ENCODE measurements at regions not wholly inside any gene's neighbourhood (a gene's known extent, or its start where the extent isn't known, plus 50 kb on each side); places are given as distances from the start of the nearest gene placed in this dataset.

DNA sequence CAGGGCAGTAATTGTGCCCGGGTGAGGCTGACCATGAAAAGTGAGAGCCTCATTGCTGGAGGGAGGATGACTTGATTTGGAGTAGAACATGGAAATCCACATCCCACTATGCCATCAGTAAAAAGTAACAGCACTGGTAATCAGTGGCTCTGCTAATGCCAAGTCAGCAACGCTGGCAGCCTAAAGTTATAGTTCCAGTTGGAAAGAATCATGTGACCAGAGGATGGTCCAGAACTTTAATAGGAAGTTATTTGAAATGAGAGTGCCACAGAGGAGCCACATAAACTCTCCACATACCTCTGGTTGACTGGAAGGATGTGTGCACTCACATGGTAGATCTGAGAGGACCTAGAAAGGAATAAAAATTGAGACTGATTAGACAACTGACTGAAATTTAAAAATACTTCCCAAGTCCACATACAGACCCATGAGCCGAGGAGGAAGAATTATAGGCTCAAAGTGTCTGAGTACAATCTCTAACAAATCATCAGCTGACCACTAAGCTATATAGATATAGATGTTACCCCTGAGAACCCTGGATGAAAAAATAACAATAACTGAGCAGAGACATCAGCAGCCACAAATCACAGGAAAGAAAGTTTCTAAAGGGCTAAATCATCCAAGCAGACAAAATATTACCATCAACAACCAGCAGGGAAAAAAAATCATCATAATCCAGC lies 346.8 kb downstream of the STK39 start:
- DNase-seq (ENCODE audit: low read depth): no peak

DNA sequence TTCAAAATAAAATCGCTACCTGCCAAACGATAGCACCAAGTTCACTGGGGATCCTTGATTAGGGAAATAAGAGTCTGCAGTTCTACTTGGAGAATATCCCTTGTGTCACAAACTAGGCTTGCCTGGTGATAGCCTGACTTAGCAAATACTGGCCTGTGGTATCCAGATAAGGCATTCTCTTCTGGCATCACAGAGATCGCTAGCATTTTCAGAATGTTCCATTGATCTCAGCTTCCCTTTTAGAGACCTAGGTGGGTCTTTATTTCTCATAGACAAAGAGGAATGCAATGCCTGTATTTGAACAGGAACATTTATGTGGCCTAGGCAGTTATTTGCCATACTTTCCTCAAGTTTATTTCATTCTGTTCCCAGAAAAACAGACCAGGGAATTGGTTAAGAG lies 349.1 kb downstream of the STK39 start:
- no peak for DNase-seq (ENCODE audit: low read depth)

DNA sequence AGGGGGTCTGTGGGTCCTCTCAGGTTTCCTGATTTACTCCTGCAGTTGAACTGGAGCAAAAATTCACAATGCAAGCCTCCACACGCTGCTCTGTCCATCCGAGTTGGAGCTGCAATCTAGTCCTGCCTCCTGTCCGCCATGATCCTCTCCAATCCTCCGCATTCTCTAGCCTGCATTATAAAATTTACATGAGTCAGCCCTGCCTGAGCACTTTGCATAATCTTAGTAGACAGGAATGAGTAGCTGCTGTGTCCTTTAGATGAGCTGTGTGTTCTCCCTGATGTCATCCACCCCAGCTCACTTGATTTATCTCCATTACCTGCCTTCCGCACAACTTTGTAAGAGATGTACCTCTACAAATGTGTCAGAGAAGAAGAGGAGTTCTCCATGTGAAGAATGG lies 355.6 kb downstream of the STK39 start:
- no peak for DNase-seq (ENCODE audit: low read depth)

DNA sequence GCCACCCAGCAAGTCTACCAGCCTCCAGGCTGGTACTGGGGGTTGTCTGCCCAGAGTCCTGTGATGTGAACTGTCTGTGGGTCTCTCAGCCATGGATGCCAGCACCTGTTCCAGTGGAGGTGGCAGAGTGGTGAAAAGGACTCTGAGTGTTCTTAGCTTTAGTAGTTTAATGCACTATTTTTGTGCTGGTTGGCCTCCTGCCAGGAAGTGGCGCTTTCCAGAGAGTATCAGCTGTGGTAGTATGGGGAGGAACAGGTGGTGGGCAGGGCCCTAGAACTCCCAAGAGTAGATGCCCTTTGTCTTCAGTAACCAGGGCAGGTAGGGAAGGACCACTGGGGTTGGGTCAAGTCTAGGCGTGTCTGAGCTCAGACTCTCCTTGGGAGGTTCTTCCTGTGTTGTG lies 356.7 kb downstream of the STK39 start:
- DNase-seq (ENCODE audit: low read depth): no peak

DNA sequence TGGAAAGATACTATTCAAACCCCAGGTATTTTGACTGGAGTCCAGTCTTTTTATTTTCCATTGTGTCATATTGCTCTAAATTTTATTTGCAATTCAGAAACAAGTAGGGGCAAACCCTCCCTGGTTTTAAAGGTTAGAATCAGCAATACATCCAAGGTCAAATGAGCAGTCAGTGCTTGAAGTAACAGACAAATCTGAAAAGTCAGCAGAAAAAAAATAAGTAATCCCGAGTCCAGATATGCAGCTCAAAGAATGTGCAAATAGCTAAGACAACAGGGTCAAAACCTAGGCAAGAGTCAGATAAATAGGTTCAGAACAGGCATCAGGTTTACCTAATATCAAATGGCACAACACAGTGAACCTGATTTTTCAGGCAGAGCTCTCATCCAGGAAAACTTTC lies 367.0 kb downstream of the STK39 start:
- no peak for DNase-seq (ENCODE audit: low read depth)

DNA sequence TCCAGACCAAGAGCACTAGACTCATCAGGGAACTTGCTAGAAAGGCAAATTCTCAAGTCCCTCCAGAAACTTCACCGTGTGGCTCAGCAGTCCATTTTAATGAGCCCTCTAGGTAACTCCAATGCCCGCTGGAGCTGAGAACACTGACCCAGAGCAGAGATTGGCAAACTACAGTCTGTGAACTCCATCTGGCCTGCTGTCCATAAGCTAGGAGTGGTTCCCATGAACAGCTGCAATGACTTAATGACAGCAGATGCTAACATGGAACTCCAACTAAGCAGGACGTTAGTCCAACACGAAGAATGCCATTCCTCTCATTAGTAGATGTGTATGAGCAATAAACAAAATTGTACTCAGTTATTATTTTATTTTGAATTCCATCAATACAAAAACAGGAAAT lies 371.9 kb downstream of the STK39 start:
- DNase-seq (ENCODE audit: low read depth): no peak

DNA sequence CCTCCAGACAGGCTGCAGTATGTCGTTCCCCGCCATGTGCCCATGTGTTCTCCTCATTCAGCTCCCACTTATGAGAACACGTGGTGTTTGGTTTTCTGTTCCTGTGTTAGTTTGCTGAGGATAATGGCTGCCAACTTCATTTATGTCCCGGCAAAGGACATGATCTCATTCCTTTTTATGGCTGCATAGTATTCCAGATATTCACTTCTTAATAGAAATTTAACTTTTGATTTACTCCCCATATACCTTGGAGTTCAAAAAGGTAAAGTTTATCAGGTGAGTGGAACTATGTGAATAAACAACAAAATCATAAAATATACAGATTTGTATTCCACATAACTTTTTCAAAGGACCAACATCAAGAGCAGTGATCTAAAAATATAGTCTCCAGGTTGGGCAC lies 372.6 kb downstream of the STK39 start:
- DNase-seq (ENCODE audit: low read depth): no peak

DNA sequence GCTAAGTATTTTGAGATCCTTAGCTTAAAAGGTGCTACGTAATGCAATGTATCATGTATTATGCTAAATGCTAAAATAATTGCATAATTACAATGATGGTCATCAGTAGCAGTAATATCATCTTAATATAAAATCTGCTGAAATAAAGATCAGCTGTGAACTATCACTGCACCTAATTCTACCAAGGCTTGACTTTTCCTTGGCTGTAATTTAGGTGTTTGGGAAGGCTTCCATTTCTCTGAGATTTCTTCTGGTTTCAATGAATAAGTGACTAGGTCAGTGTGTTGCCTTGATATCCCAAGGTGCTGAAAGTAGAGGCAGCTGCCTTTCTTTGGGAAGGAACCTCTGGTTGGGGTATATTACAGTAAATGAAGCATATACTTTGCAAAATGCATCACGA lies 376.1 kb downstream of the STK39 start:
- DNase-seq (ENCODE audit: low read depth): no peak

DNA sequence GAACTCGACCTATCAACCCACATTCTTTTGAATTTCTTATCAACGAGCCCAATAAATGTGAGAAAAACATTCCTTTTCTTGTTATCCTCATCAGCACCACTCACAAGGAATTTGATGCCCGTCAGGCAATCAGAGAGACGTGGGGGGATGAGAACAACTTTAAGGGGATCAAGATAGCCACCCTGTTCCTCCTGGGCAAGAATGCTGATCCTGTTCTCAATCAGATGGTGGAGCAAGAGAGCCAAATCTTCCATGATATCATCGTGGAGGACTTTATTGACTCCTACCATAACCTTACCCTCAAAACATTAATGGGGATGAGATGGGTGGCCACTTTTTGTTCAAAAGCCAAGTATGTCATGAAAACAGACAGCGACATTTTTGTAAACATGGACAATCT lies 378.2 kb downstream of the STK39 start:
- no peak for DNase-seq (ENCODE audit: low read depth)

DNA sequence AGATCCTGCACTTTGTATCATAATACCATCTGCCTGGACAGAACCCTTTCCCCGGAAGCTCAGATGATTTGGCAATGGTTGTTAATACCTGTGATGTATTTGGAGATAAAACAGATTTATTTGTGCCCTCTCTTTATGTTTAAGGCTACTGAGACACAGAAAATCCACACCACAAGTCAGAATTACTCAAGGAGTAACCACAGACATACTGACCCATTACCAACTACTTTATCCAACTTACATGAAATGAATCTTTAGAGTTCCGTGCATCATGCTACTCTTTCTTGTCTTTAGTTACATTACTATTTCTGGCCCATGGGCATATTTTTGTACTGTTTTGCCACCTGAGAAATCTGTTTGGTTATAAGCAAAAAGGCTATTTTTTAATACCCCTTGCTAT lies 384.0 kb downstream of the STK39 start:
- no peak for DNase-seq (ENCODE audit: low read depth)

DNA sequence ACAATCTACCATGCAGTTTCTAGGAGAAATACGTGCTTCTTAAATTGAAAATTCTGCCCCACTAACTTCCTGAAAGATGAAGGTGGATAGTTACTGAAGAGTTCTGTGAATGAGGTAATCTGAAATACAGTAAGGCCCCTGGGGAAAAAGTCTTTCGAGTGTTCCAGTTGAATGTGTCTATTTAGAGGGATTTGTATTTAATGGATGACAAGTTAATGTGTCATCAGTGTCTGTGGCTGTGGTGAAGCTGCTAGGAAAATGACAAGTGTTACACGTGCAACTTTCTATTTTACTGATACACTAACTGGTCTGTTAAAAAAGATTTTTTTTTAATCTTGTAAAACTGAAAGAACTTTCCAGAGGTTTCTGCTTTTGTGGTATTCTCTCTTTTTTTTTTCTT lies 384.6 kb downstream of the STK39 start:
- DNase-seq (ENCODE audit: low read depth): no peak

DNA sequence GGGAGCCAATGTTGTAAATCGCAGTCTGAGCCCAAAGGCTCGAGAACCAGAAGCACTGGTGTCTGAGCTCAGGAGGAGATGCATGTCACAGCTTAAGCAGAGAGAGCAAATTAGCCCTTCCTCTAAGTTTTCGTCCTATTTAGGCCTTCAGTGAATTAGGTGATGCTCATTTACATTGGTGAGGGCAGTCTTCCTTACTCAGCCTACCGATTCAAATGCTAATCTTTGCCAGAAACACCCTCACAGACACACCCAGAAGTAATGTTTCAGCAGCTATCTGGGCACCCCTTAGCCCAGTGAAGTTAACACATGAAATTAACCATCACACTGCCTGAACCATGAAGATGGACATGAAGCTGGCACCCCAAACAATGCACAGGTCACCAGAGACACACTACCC lies 385.1 kb downstream of the STK39 start:
- no peak for DNase-seq (ENCODE audit: low read depth)

DNA sequence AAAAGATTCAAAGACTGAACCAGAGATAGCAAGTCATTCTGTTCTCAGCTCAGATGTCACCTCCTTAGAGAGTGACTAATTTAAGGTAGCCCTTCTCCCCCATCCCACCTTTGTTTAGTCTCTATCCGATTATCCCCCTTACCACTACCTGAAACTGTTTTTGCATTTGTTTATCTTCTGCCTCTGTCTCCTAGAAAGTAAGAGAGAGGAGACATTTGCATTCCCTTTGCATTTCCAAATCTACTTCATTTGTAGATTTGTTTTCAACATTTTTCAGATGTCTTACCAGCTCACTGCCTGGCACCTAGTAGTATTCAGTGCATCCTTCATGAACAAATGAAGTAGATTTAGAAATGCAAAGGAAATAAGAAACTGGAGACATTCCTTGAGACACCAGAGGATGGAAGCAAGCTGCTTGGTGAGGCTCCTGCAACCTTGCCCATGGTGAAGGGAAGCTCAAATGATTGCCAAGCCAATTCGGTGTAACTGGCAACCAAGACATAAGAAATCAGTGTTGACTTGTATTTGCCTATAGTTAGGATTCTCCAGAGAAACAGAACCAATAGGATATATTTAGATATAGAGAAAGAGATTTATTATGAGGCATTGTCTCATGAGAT lies 385.7 kb downstream of the STK39 start:
- no peak for DNase-seq (ENCODE audit: low read depth)

DNA sequence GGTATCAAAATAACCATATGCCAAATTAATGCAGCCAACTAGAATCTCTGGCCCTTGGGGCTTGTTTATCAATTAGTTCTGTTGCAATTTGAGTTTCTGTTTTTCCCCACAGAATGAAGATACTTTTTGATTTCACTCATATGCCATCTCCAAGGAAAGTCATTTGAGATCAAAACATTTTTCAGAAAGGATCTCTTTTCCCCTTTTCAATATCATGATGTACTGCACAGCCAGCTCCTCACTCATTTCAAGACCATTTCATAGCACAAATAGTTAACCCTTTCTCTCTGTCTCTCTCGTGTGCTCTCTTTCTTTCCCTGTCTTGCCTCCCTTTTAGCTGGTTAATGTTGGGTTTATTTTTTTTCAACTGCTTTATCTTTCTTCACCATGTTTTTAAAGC lies 387.3 kb downstream of the STK39 start:
- no peak for DNase-seq (ENCODE audit: low read depth)

DNA sequence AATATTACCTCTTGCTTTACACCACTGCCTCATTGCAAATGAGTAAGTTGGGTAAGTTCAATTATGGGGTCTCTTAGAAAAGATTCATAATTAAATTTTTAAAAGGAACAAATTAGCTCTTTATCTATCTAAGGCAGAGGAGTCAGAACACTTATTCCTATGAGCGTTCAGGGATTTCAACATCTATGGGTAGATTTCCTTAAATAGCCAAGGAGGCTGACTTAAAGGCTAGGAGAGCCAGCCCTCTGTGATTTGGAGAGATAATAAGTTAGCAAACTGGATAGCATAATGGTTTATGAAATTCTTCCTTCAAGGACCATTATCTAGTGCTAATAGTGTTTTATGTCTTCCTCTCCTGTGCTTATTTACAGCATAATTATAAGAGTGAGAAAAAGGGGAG lies 387.7 kb downstream of the STK39 start:
- no peak for DNase-seq (ENCODE audit: low read depth)

DNA sequence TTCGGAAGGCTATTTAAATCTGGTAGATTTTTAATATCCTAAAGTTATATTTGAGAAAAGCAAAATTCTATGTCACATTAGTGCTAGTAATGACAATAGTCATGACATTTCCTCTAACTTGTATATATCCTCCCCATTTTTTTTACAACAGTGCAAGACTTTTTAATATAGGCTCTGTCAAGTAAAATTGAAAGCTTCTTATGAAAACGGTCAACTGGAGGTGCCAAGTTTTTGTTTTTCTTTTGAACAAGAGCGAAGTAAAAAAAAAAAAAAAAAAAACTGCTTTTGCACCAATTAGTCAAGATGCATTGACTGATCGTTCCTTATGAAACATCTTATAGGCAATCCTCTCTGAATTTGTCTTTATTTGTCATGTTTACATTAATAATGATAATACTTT lies 389.3 kb downstream of the STK39 start:
- DNase-seq (ENCODE audit: low read depth): no peak

DNA sequence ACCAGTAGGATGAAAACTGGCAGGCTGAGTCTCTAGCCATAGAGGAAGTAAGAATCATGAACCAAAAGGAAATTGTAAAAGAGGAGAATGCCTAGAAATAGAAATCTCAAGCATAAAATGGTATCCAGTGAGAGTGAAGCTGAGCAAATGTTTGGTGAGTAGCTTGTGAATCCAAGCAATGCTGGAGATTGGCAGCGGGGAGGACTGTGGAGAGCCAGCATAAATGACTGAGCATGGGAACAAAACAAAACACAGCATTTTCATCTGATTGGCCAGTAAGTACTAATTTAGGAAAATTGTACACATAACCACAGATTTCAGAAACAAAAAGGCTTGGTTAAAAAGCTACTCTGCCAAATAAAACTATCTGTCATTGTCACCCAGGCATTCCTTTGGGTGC lies 390.0 kb downstream of the STK39 start:
- DNase-seq (ENCODE audit: low read depth): no peak

DNA sequence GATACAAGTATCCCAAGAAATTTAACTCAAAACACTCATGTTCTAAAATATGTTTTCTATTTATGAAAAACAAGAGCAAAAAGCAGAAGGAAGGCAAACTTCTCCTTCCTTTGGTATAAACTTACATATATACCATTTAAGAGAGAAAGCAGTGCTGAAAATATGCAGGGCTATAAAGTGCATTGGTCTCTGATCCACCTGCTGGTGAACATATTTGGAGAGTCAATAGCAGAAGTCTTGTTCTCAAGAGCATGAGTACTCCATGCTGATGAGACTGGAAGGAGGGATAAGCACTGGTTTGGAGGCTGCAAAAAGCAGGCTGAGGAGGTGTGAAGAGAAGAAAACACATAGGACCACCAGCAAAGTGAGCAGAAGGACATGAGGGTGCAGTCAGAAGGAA lies 391.2 kb downstream of the STK39 start:
- no peak for DNase-seq (ENCODE audit: low read depth)

DNA sequence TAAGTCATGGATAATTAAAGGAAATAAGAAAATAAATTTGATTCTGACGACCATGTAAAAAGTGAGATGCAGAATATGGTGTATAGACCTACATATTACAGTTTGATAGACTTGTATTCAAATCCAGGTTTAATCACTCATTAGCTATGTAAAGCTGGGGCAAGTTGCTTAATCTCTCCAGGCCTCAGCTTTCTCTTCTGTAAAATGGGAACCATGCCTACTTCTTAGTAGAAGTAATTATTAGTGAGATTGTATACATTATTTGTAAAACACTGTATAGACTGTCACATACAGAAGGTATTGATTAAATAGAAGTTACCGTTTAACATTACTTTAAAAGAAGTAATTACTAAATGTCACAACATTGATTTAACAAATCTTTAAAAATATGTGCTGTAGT lies 392.2 kb downstream of the STK39 start:
- DNase-seq (ENCODE audit: low read depth): no peak

DNA sequence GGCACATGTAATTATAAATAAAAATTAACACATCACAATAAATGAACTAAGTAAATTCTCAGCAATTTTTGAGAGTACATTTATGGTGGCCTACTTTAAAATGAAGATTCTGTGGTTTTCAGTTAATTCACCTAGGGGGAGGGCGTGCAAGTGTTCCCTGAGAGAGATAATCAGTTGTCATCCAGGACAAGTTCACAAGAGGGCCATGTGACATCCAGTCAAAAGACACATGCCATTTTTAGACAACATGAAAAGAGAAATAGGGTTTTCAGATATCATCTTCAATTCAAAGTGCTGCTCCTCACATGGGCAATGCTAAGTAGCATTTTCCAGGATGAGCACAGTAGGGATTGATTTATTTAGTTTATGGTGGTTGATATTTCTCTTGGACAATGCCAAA lies 393.7 kb downstream of the STK39 start:
- no peak for DNase-seq (ENCODE audit: low read depth)

DNA sequence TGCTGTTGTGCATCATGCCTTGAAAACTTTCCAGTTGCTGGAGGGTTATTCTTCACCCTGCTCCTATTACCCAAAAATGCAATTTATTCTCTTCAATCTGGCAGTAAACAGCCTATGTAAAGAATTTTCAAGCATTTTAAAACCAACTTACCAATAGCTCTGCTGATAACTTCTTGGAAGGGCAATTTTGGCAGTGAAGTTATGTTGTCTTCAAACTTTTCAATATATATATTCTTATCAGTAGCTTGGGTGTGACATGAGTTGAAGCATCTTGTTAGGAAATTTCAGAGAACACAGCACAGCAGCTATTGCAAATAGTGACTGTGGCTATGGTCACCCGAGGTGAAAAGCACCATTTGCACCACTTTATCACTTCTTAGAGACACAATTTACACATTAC lies 395.5 kb downstream of the STK39 start:
- DNase-seq (ENCODE audit: low read depth): no peak

DNA sequence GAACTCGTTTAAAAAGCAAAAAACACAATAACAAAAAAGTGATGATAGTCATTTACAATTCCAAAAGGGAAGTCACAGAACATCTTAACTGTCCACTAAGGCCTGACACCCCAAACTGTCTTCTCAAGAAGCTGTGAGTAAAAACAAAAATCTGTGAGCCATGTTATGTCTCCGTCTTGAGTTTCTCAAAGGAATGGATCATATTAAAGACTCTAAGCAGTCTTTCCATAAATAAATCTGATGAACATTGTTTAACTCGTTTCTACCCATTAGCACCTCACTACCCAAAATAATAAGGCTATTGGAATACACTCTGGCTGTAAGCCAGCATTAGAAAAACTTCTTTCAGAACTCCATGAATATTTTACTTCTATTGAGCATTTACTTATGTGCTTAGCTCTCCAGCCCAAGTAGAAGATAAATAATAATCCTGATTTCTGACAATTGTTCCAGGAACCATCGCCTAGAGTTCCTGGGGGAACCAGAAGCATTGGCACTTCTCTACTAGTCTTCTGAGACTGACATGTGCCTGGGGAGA lies 396.0 kb downstream of the STK39 start:
- DNase-seq (ENCODE audit: low read depth): no peak

DNA sequence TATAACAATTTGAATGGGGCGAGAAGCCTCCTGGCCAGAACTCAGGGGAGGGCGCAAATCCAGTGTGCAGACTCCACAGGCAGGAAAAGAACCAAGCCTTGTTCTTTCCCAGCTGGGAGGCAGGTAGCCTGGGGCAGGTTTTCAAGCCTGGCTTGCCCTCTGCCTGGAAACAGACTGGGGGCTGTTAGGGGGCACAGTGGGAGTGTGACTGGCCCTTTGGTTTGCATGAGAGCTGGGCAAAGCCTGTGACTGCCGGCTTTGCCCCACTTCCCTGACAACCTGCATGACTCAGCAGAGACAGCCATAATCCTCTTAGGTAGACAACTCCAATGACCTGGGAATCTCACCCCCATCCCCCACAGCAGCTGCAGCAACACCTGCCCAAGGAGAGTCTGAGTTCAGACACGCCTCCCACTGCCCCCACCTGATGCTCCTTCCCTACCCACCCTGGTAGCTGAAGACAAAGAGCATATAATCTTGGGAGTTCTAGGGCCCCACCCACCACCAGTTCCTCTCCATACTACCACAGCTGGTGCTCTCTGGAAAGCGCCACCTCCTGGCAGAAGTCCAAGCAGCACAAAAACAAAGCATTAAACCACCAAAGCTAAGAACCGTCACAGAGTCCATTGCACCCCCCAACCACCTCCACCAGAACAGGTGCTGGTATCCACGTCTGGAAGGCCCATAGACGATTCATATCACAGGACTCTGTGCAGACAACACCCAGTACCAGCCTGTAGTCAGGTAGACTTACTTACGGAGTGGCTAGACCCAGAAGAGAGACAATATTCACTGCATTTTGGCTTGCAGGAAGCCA lies 402.5 kb downstream of the STK39 start:
- DNase-seq (ENCODE audit: low read depth): no peak
